ENCODE measurements at regions not wholly inside any gene's neighbourhood (a gene's known extent, or its start where the extent isn't known, plus 50 kb on each side); places are given as distances from the start of the nearest gene placed in this dataset.

- no peak overlapping the region for H2AK5ac ChIP-seq (ENCODE audit: low read depth, low read length)
- no peak overlapping the region for H4K5ac ChIP-seq (ENCODE audit: insufficient read length, low read depth, low read length)
- ChIA-PET CTCF (ENCODE audit: partially characterized antibody) (interaction anchor here (0.5 to 2.1 kb wide), 5 partner anchors 32 to 356 kb away, joined by 3 to 6 read pairs (median 4); no protein-coding TSS in a partner anchor), POLR2A (ENCODE audit: partially characterized antibody) (no interaction called here)
- no peak overlapping the region for H3K9ac ChIP-seq (replicated peaks in 1 of 4; ENCODE audit: extremely low read depth in 1 of 4, low read depth in 3 of 4, low read length in 3 of 4)
- H3K4ac ChIP-seq (replicated peaks; ENCODE audit: insufficient read length, low read depth, low read length), result no peak overlapping the region
- no peaks in the 10 kb centered on the region for H4K20me1 ChIP-seq (replicated peaks in 1 of 2; ENCODE audit: control insufficient read depth in 1 of 2, insufficient read depth in 2 of 2, low read length in 2 of 2)
- H2BK20ac ChIP-seq (ENCODE audit: low read length), result no peak overlapping the region
- H3K4me1 ChIP-seq (replicated peaks in 1 of 4; ENCODE audit: control insufficient read depth in 3 of 4, insufficient read depth in 4 of 4, low read length in 3 of 4), result no peaks in the 10 kb centered on the region
- H3K4me2 ChIP-seq (ENCODE audit: insufficient read depth in 1 of 2, low read depth in 2 of 2, low read length in 2 of 2), result no peak overlapping the region
- H3K27me3 ChIP-seq (replicated peaks in 1 of 4; ENCODE audit: control insufficient read depth in 3 of 4, extremely low read depth in 1 of 4, insufficient read depth in 3 of 4, low read length in 3 of 4), result no peaks in the 10 kb centered on the region
- DNase-seq (ENCODE audit: low read depth in 1 of 2, low spot score in 2 of 2) (no peak), FAIRE-seq (no peak)
- H3K79me2 ChIP-seq (ENCODE audit: control insufficient read depth in 1 of 2, insufficient read depth in 2 of 2, low read length in 2 of 2), result no peaks in the 10 kb centered on the region
- no peak overlapping the region for H2BK12ac ChIP-seq (ENCODE audit: low read depth, low read length)
- H2BK5ac ChIP-seq (ENCODE audit: low read depth, low read length), result no peak overlapping the region
- H2BK15ac ChIP-seq (ENCODE audit: low read length), result no peak overlapping the region
- no peak overlapping the region for H3K14ac ChIP-seq (ENCODE audit: insufficient read length)
- no peaks in the 10 kb centered on the region for H3K79me1 ChIP-seq (ENCODE audit: low read depth, low read length)
- H3K4me3 ChIP-seq (ENCODE audit: extremely low read depth in 1 of 4, insufficient read depth in 2 of 4, low read depth in 3 of 4, low read length in 4 of 4), result no peak overlapping the region
- no peak overlapping the region for H3K56ac ChIP-seq (replicated peaks; ENCODE audit: insufficient read length, low read depth, low read length)
- no peaks in the 10 kb centered on the region for H3K36me3 ChIP-seq (ENCODE audit: control insufficient read depth in 2 of 4, insufficient read depth in 4 of 4, low read length in 3 of 4)
- WGBS, 2 experiments (ENCODE audit: extremely low coverage in 1 of 2, insufficient coverage in 1 of 2, insufficient read length in 1 of 2, insufficient replicate concordance in 2 of 2, low coverage in 1 of 2, low lambda C conversion rate in 2 of 2, missing lambda C conversion rate in 1 of 2), result 90% methylated on average over 10 of the region's 12 CpGs; no CpG with 5 or more reads in 1 of the 2 experiments
- no peak overlapping the region for H3K18ac ChIP-seq (ENCODE audit: extremely low read depth, low read length)
- no peak overlapping the region for H3K23ac ChIP-seq (ENCODE audit: insufficient read length)
- H4K8ac ChIP-seq (ENCODE audit: extremely low read depth, insufficient read depth, low read length), result no peak overlapping the region
- no peak for TF ChIP-seq SP4 (IDR thresholded peaks at IDR 0.05; ENCODE audit: low read length)
- no peak for TF ChIP-seq BCL11A (IDR thresholded peaks at IDR 0.05; ENCODE audit: low read depth in 2 of 2, low read length in 2 of 2)
- TF ChIP-seq RAD21 (IDR thresholded peaks at IDR 0.05 in 1 of 2, conservative IDR thresholded peaks at IDR 0.05 in 1 of 2; ENCODE audit: low read depth in 2 of 2, low read length in 2 of 2), result peak; percentile 12 to 25; a peak in 3 of 4 replicates
- no peak overlapping the region for H3K27ac ChIP-seq (ENCODE audit: low read depth, low read length)
- H3K9me3 ChIP-seq (ENCODE audit: insufficient read depth in 2 of 2, low read depth in 1 of 2, low read length in 1 of 2), result no peaks in the 10 kb centered on the region
- no peaks in the 10 kb centered on the region for H3K23me2 ChIP-seq (ENCODE audit: low read depth, low read length)
- no peak overlapping the region for H4K91ac ChIP-seq (replicated peaks; ENCODE audit: insufficient read length, low read length)
- peak overlapping the region; percentile 53; the same call in 1 of the 2 replicates for H2AFZ ChIP-seq (ENCODE audit: low read length)
- no peak overlapping the region for H2BK120ac ChIP-seq (replicated peaks; ENCODE audit: low read depth, low read length)
Measured at GRCh38 chr4:170497112-170497511, 407.4 kb upstream of the AADAT start.
